ENCODE measurements at regions not wholly inside any gene's neighbourhood (a gene's known extent, or its start where the extent isn't known, plus 50 kb on each side); places are given as distances from the start of the nearest gene placed in this dataset.
A peak's percentile ranks its signal among the peaks of the same experiment; 100 is the strongest.
"Not testable (repeated sequence)": the region's sequence is repeated elsewhere in the genome, so short reads cannot be mapped to it uniquely, and the experiment has no call there.

GRCh38 chr6:12479451-12479850 lies 189.3 kb downstream of the EDN1 start:
- DNase-seq (ENCODE audit: low spot score): no peak

DNA sequence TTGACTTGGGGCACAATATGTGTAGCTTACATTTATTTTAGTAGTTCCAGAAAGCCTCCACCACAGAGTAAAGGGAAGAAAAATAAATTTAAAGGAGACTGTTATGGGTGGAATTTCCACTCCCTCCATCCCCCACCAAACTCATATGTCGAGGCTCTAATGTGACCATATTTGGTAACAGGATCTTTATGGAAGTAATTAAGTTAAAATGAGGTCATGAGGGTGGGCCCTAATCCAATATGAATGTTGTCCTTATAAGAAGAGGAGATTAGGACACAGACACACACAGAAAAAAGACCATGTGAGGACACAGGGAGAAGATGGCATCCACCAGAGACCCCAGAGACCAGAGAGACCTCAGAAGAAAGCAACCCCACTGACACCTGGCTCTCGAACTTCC lies 189.7 kb downstream of the EDN1 start:
- no peak for DNase-seq (ENCODE audit: low spot score)

DNA sequence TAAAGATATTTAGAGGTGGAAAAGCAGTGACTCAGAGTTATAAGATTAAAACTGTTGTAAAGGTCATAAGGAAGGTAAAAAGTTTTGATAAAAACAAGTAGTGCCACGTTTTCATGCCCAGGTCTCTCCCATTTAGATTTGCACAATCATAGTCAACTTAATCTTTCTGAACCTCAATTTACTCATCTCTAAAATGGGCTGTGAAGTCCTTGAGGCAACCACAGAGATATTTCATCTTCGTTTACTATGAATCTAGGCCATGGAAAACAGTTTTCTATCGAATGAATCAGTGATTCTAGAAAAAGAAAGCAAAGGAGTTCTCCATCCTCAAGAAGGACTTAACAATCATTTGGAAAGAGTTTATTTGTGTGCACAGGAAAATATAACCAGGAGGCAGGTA lies 190.2 kb downstream of the EDN1 start:
- no peak for DNase-seq (ENCODE audit: low spot score)

DNA sequence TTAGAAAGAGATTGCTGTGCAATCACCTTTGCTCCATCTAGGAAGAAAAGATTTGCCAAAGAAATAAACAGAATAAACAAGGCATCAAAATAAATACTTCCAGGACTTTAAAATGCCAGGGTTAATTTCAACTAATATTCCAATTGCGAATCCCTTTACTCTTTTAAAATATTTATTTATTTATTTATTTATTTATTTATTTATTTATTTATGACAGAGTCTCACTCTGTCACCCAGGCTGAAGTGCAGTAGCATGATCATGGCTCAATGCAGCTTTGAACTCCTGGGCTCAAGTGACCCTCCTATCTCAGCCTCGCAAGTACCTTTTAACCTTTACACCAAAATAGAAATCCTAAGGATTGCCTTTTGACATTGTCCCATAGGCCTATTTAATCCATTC lies 191.1 kb downstream of the EDN1 start:
- no peak for DNase-seq (ENCODE audit: low spot score)

- no peak for DNase-seq (ENCODE audit: low spot score)
Observed at GRCh38 chr6:12481850-12482249, 191.7 kb downstream of the EDN1 start.

- DNase-seq (ENCODE audit: low spot score): no peak
Observed at GRCh38 chr6:12482386-12483375, 192.5 kb downstream of the EDN1 start.

DNA sequence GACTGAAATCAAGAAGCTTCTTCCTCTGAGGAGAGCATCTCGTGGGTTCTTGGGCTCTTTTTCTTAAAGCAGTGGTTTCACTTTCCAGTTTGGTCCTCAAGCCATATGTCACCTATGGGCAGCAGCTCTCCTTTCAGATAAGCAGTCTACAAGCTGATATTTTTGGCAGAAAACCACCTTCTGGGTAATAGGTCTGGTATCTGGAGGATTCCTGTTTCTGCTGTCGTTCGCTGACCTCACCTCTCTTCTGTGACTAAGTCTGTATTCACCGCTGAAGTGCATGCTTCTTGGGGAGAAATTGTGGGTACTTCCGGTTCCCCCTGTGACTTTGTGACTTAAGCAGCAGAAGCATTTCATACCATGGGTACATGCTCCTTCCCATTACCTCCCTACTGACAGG lies 193.6 kb downstream of the EDN1 start:
- DNase-seq (ENCODE audit: low spot score): peak; percentile 4

DNA sequence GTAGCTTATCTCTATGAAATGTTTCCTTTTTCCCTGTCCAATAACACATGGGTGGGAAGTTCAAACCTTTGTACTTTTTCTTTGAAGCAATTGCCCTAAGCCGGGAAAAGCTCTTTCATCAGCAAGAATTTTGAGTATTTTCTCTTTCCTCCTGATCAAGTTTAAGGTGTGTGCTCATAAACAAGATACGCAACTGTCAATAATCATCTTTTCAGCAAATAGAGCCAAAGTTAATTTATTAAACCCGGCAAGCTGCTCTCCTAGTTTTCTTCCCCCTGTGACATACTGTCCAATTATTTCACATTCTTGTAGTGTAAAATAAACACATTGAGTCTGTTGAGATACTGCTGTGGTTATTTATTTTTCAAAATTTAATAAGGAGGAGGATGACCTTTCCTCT lies 194.4 kb downstream of the EDN1 start:
- DNase-seq (ENCODE audit: low spot score): no peak

DNA sequence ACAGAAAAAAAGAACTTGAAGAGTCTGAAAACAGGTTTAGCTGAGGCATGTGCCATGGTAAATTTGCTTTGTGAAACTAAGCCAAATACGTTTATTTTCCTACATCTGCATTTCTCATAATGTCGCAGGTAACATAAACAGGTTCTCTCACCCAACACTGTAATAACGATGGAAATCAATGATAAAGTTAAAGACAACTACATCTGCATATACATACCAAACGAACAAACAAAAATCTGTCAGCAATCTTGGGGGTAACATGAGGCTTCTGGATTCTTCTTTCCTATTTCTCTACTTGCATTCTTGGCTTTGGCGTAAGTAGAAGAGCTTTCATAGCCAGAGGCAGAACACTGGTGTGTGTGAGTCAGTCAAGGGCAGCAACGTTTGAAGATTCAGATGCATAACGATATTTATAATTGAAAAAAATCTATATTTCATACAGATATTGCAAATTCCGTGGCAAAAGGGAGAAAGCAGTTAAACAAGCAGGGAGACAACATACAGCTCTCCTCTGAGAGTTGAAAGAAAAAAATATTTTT lies 195.1 kb downstream of the EDN1 start:
- DNase-seq (ENCODE audit: low spot score): no peak

DNA sequence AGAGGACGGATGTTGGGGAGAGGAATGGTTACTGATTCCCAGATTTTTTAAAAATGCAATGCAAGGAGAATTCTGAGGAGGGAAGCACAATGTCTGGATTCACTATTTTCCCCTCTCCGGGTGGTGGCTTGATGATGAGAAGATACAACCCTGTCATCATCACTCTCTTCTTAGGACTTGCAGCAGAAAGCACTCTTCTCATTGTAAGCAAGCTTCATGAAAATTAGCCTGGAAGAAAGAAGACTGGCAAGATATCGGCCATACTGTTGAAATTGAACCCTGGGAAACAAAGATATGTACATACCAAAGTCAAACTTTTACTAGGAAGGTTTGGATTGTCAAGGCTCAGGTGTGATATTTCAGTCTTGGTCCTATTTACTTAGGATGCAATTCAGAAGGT lies 195.7 kb downstream of the EDN1 start:
- no peak for DNase-seq (ENCODE audit: low spot score)

GRCh38 chr6:12490351-12490903 lies 200.3 kb downstream of the EDN1 start:
- no peak for DNase-seq (ENCODE audit: low spot score)

DNA sequence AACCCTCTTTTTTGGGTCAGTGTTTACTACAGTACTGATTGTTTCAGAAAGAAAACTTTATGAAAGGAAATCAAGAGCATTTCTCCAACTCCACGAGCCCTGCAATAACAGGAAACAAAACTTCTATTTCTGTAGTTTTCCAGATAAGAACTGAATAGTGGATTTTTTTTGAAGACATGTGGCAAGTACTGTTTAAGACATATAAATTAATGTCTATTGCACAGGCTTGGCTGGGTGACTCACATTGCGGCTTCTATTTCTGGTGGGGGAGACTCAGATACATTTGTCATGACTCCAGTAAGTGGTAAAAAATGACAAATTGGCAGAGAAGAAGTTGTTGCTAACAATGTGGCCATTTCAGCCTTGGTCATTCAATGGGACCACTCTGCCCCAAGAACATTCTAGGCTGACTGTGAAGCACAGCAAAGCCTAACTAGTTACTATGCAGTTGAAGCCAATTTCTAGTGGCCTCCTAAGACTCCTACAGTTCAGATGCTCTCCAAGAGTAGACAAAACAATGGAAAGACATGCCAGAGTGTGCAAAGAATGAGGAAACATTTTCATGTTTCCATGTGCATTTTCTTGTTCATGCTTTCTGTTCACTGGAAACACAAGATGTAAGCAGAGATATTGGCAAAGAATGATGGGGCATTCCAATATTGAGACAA lies 200.9 kb downstream of the EDN1 start:
- no peak for DNase-seq (ENCODE audit: low spot score)

DNA sequence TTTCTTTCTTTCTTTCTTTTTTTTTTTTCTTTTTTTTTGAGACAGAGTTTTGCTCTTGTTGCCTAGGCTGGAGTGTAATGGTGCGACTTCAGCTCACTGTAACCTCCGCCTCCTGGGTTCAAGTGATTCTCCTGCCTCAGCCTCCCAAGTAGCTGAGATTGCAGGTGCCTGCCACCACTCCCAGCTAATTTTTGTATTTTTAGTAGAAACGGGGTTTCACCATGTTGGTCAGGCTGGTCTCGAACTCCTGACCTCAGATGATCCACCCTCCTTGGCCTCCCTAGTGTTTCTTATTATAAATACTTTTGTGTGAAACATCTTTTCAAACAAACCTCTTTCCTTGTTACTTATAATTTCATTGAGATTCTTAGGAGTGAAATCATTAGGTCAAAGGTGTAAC lies 202.8 kb downstream of the EDN1 start:
- DNase-seq (ENCODE audit: low spot score): not testable (repeated sequence)

DNA sequence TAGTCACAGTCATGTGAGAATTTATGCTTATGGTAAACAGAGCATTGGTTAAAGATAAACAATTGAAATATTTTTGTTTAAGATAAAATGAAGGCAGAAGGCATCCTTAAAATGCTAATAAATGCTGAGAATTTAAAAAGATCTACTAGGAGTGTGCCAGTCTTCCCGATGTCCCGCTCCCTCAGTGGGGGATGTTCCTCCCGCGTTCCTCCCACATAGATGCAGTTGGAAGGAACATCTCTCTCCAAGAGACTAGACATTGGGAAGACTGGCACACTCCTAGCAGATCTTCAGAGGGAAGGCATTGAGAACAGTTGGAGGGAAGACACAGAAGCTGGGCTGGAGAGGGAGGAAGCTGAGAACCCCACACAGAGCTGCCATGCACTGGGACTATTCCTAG lies 203.3 kb downstream of the EDN1 start:
- no peak for DNase-seq (ENCODE audit: low spot score)

- DNase-seq (ENCODE audit: low spot score): no peak
Observed at GRCh38 chr6:12494161-12494560, 204.0 kb downstream of the EDN1 start.

DNA sequence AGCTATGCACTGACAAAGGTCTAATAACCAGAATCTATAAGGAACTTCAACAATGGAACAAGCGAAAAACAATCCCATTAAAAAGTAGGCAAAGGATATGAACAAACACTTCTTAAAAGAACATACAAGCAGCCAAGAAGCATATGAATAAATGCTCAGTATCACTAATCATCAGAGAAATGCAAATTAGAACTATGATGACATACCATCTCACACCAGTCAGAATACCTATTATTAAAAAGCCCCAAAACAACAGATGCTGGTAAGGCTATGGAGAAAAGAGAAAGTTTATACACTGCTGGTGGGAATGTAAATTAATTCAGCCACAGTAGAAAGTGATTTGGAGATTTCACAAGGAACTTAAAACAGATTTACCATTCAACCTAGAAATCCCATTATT lies 211.8 kb downstream of the EDN1 start:
- DNase-seq (ENCODE audit: low spot score): no peak

- peak; percentile 22 for DNase-seq (ENCODE audit: low spot score)
Observed at GRCh38 chr6:12504325-12504966, 212.1 kb upstream of the PHACTR1 start.

DNA sequence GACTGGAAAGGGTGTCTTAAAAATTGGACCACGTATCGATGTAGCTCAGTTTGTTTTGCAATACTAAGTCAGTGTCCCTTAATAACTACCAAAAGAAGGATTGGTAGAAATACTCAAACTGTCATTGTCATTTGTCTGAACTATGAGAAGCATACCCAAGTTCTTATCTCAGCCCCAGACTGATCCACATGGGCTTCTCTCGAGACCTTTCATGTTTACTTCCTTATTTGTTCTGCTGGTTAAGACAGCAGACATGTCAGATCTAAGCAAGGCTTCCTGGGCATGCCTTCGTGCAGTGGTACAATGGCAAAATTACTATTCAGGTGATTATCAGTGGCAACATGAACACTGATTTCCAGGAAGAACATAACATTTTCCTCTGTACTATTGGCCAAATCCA lies 211.1 kb upstream of the PHACTR1 start:
- DNase-seq (ENCODE audit: low spot score): no peak

GRCh38 chr6:12506159-12506558 lies 210.4 kb upstream of the PHACTR1 start:
- DNase-seq (ENCODE audit: low spot score): no peak

GRCh38 chr6:12507636-12508035 lies 208.9 kb upstream of the PHACTR1 start:
- DNase-seq (ENCODE audit: low spot score): no peak

GRCh38 chr6:12508553-12508952 lies 208.0 kb upstream of the PHACTR1 start:
- no peak for DNase-seq (ENCODE audit: low spot score)

DNA sequence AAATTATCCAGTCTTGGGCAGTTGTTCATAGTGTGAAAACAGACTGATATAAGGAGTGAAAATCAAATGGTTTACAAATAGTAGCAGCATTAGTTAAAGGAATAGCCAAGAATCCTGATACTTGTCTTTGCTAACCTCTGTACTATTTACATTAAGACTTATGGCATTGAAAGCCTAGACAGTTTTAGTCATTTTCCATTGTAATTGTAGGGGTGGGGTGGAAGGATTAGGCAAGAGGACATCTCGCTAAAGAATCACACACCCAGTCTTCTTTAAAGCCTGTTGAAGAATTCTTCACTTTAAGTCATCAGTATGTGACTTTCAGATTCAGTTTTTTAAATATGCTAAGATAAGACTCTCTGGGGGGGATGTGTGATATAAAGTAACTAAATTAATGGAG lies 207.5 kb upstream of the PHACTR1 start:
- DNase-seq (ENCODE audit: low spot score): no peak

All from activated CD4-positive, alpha-beta T cell treated with anti-CD3 and anti-CD28 coated beads, Interleukin-2, Interleukin-4, amounts not matched to agents 100 ng/mL and 50 ng/mL, durations not matched to agents 16 hours and 8 hours (primary cell).